ENCODE measurements at regions not wholly inside any gene's neighbourhood (a gene's known extent, or its start where the extent isn't known, plus 50 kb on each side); places are given as distances from the start of the nearest gene placed in this dataset.
A peak's percentile ranks its signal among the peaks of the same experiment; 100 is the strongest.
"Not testable (repeated sequence)": the region's sequence is repeated elsewhere in the genome, so short reads cannot be mapped to it uniquely, and the experiment has no call there.

GRCh38 chr12:47367912-47368537 lies 288.3 kb upstream of the AMIGO2 start:
- no peak for DNase-seq

- no peak for DNase-seq
Observed at GRCh38 chr12:47366579-47366978, 286.8 kb upstream of the AMIGO2 start.

DNA sequence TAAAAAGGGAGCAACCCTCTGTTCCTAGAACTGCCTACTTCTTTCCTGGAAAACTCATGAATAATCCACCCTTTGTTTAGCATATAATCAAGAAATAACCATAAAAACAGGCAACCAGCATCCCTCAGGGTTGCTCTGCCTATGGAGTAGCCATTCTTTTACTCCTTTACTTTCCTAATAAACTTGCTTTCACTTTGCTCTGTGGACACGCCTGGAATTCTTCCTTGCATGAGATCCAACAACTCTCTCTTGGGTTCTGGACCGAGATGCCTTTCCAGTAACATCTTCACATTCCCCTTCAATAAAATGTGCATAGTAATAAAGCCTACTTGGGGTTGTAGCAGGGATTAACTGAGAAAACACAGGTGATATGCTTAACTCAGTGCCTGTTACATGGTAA lies 286.4 kb upstream of the AMIGO2 start:
- DNase-seq = no peak

GRCh38 chr12:47365443-47366076 lies 285.8 kb upstream of the AMIGO2 start:
- DNase-seq = not testable (repeated sequence)

- no peak for DNase-seq
Observed at GRCh38 chr12:47364261-47364660, 284.5 kb upstream of the AMIGO2 start.

DNA sequence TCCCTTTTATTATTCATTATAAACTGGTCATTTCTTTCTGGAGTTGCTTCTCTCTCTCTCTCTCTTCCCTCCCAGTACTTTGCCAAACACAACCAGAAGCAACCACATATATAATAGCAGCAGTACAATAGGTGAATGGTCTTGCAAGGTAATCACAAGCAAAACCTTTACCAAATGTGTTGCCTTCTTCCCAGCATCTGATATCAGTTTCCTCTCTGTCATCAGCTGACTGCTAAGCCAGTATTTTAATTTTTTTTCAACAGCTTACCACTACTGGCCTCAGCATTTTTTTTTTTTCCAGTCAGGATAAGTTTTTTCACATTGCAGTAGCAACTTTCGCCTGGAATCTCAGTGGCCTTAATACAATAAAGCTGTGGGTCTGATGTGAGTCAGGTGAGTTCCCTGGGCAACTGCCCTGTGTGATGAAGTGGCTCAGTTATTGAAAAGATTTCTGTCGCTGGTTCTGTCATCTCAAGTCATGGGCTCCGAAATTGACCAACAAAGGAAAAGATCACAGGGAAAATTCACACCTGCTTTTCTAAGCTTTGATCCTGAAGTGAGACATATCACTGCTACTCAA lies 282.5 kb upstream of the AMIGO2 start:
- no peak for DNase-seq

GRCh38 chr12:47361389-47362021 lies 281.7 kb upstream of the AMIGO2 start:
- peak; percentile 32 to 39 (median 37) for DNase-seq

DNA sequence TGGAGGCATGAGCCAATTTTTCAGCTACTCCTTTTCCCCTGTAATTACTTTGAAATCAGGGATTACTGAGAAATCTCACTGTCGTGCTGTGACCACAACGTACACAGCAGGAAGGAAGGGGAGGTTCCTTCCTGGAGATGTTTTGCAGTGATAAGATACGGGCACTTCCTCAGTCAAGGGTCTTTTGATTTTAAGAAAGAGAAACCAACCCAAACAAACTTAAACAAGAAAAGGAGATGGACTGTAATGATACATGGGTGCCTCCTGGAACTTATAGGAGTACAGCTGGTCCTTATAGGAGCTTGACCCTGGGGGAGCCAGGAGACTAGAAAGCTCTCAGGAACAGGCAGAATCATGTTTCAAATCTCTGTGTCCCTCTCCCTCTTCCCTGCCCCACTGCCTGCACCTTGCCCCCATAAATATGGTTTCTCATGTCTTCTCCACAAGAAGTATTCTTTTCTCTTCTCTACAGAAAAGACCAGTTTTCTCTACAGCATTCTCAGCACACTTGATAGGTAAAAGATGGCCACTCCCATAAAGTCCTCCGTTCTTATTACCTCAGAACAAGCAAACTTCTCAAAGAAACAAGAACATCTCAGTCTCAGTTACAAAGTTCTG lies 281.1 kb upstream of the AMIGO2 start:
- DNase-seq = peak in 2 of 3 donors; percentile 24 to 42

GRCh38 chr12:47360093-47360480 lies 280.3 kb upstream of the AMIGO2 start:
- no peak for DNase-seq

- no peak for DNase-seq
Observed at GRCh38 chr12:47359310-47360092, 279.7 kb upstream of the AMIGO2 start.

DNA sequence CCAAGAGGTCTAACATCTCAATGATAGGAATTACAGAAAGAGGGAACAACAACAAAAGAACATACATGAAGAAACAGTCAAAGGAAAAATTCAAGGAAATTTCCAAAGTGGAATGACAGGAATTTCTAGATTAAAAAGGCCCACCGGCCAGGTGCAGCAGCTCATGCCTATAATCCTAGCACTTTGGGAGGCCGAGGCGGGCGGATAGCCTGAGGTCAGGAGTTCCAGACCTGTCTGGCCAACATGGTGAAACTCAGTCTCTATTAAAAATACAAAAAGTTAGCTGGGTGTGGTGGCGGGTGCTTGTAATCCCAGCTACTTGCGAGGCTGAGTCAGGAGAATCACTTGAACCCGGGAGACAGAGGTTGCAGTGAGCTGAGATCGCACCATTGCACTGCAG lies 277.2 kb upstream of the AMIGO2 start:
- not testable (repeated sequence) for DNase-seq

GRCh38 chr12:47356129-47356700 lies 276.5 kb upstream of the AMIGO2 start:
- peak; percentile 86 to 97 (median 95) for DNase-seq

GRCh38 chr12:47353508-47353907 lies 273.7 kb upstream of the AMIGO2 start:
- DNase-seq = peak in 2 of 3 donors; percentile 24 to 38

DNA sequence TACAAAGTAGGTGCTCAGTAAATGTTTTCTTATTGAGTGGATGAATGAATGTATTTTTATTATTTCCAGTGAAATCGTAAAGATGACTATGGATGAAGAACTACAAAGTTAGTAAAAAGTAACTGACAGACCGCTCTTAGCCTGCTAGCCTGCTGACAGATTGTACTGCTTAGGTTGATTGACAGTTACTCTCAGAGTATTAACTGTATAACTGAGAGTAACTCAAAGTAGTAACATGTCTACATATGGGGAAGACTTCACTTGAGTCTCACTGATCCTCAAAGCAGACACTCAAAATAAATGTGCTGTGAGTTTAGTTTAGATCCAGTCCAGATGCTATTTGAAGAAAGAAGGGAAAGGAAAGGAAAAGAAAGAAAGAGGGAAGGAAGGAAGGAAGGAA lies 272.3 kb upstream of the AMIGO2 start:
- no peak for DNase-seq

- DNase-seq = no peak
Observed at GRCh38 chr12:47351526-47351925, 271.8 kb upstream of the AMIGO2 start.

DNA sequence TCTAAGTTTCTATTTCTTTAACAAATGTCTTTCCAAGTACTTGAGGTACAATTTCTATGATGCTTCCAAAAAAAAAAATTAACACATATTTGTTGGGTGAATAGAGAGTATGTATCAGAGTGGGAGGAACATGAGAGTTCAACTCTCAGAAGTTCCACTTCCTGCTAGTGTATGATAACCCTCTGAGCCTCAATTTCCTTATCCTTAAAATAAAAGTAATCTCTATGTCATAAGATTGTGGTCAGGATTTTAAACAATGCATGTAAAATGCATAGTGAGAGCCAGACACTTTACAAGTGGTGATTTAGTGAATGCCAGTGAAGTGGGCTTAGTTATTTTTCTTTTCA lies 270.3 kb upstream of the AMIGO2 start:
- DNase-seq = peak; percentile 16 to 59 (median 41)

DNA sequence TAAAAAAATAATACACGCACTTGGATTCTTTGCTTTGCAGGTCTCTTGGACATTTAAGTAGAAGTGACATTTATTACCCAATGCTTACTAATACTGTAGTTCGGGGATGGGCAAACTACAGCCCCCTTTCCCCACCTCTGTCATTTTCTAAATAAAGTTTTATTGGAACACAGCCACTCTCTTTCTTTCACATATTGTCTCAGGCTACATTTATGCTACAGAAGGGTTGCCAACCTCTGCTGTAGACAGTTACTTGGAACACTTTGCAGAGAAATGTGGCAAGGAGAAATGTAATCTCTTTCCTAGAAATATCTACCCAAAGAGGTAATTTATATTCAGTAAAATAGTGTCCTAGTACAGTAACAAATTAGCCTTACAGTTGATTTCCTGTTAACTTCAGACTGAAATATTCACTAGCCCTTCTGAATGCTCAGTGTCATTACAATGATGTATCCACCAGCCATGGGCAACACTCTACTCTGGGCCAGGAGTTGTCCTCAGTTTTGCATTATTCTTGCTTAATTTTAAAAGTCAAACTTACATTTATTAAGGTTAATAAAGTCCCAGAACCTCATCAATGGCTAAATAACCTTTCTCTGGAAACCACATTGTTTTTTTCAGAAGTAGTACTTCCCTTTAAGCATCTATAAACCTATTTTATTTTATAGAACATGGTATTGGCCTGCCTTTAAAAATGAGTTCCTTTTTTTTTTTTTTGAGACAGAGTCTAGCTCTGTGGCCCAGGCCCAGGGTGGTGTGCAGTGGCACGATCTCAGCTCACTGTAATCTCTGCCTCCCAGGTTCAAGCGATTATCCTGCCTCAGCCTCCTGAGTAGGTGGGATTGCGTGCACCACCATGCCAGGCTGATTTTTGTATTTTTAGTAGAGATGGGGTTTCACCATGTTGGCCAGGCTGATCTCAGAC lies 269.6 kb upstream of the AMIGO2 start:
- DNase-seq = no peak

DNA sequence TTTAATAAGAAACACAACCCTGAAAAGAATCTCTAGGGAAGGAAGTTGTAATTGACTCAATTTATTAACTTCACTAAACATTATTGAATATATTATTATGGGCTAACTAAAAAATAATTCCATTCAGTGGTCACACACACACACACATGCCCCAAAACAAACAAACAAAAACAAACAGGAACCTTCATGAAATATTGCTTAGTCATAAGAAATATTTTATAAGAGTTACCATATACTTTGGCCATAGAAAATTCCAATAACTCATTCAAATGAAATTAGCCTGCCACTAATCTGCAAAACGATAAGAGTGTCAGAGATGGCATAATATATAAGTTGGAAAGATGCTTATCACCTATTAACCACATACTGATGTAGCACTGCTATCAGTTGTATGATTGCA lies 268.4 kb upstream of the AMIGO2 start:
- DNase-seq = no peak

GRCh38 chr12:47346251-47347019 lies 266.7 kb upstream of the AMIGO2 start:
- DNase-seq = no peak

All from suppressor macrophage treated with lipopolysaccharide for 1 hour (primary cell).